ENCODE measurements at regions not wholly inside any gene's neighbourhood (a gene's known extent, or its start where the extent isn't known, plus 50 kb on each side); places are given as distances from the start of the nearest gene placed in this dataset.

GRCh38 chr3:25021816-25022215 lies 406.2 kb upstream of the RARB start (continued):
- TF ChIP-seq TGIF2 (CRISPR knock-in tag; IDR thresholded peaks at IDR 0.05) (no peak), ZNF830 (CRISPR knock-in tag; IDR thresholded peaks at IDR 0.05) (no peak), GMEB1 (CRISPR knock-in tag; IDR thresholded peaks at IDR 0.05) (no peak), GATAD2A (IDR thresholded peaks at IDR 0.05) (no peak)

- ChIA-PET POLR2A (no interaction called here), CTCF (ENCODE audit: low intra/inter-chr PET ratio) (no interaction called here)
- H4K20me1 ChIP-seq (replicated peaks; ENCODE audit: control insufficient read depth, insufficient read depth, low read length), result no peaks in the 10 kb centered on the region
- 0% methylated on average over 2 of the region's 2 CpGs for WGBS (ENCODE audit: insufficient coverage, low coverage, missing lambda C conversion rate)
- no TSS peak for BruUV-seq (replicated peaks)
- H3K27ac ChIP-seq (ENCODE audit: extremely low read depth, low read depth, low read length), result no peak overlapping the region
- intact Hi-C loops (cut with micrococcal nuclease), result no loop called here
- DNase-seq (ENCODE audit: extremely low read depth in 1 of 4, low spot score in 3 of 4) (no peak), FAIRE-seq (no peak), ATAC-seq (no peak)
- no peak overlapping the region for H3K4me3 ChIP-seq
- no peak overlapping the region for H2AFZ ChIP-seq (ENCODE audit: low read depth, low read length)
- in situ Hi-C loops (cut with MboI), result no loop called here
- TF ChIP-seq FOSL1 (tag; conservative IDR thresholded peaks at IDR 0.05) (no peak), THAP7 (CRISPR knock-in tag; IDR thresholded peaks at IDR 0.05) (no peak), ZBTB1 (CRISPR knock-in tag; IDR thresholded peaks at IDR 0.05; ENCODE audit: borderline replicate concordance, low read depth) (no peak), HOXB6 (CRISPR knock-in tag; IDR thresholded peaks at IDR 0.05; ENCODE audit: borderline replicate concordance) (no peak), SREBF1 (IDR thresholded peaks at IDR 0.05; ENCODE audit: borderline replicate concordance, low read depth, low read length) (no peak), CAMTA2 (CRISPR knock-in tag; conservative IDR thresholded peaks at IDR 0.05) (no peak), SLC30A9 (CRISPR knock-in tag; IDR thresholded peaks at IDR 0.05) (no peak), PTRF (tag; IDR thresholded peaks at IDR 0.05) (no peak), CBX1 (IDR thresholded peaks at IDR 0.05; ENCODE audit: low read depth) (no peak), NR3C1 (CRISPR knock-in tag; IDR thresholded peaks at IDR 0.05) (no peak), CLOCK (CRISPR knock-in tag; IDR thresholded peaks at IDR 0.05; ENCODE audit: borderline replicate concordance) (no peak), NFIC (IDR thresholded peaks at IDR 0.05) (no peak), BCOR (IDR thresholded peaks at IDR 0.05) (no peak), ZNF224 (CRISPR knock-in tag; IDR thresholded peaks at IDR 0.05) (no peak), COPS2 (conservative IDR thresholded peaks at IDR 0.05) (no peak), ARID2 (IDR thresholded peaks at IDR 0.05) (no peak)
- no peaks in the 10 kb centered on the region for H3K9me1 ChIP-seq (ENCODE audit: control insufficient read depth, insufficient read depth, low read length)
- H3K79me2 ChIP-seq (ENCODE audit: control insufficient read depth, insufficient read depth, low read length), result no peaks in the 10 kb centered on the region
- H3K9me3 ChIP-seq (replicated peaks; ENCODE audit: control insufficient read depth, insufficient read depth, low read depth, low read length), result no peaks in the 10 kb centered on the region
- H3K9ac ChIP-seq (ENCODE audit: insufficient read depth in 1 of 2, low read depth in 2 of 2, low read length in 2 of 2), result no peak overlapping the region
- no peaks in the 10 kb centered on the region for H3K27me3 ChIP-seq (ENCODE audit: control insufficient read depth in 2 of 2, insufficient read depth in 2 of 2, low read length in 2 of 2)
- no peaks in the 10 kb centered on the region for H3K4me1 ChIP-seq (replicated peaks in 1 of 2; ENCODE audit: control insufficient read depth in 2 of 2, insufficient read depth in 2 of 2, low read length in 2 of 2)
- H3K36me3 ChIP-seq (ENCODE audit: control insufficient read depth, insufficient read depth, low read length), result no peaks in the 10 kb centered on the region
- H3K4me2 ChIP-seq (ENCODE audit: insufficient read depth, low read length), result no peak overlapping the region
Observed at GRCh38 chr3:25023876-25024275, 404.2 kb upstream of the RARB start.

Data from K562 (cell line).